Panc1 (cell line): ENCODE measurements at regions not wholly inside any gene's neighbourhood (a gene's known extent, or its start where the extent isn't known, plus 50 kb on each side); places are given as distances from the start of the nearest gene placed in this dataset.

Source experiments
- POLR2AphosphoS5 ChIP-seq: IDR thresholded peaks from 2 replicates; pipeline ENCODE4 v1.6.1; 2012; ENCODE audit warnings: mild to moderate bottlenecking, low read depth, low read length, moderate library complexity
- TF ChIP-seq, protein P1 (sequence below): fragments of 450-650 bp; IDR thresholded peaks from 2 replicates; pipeline ENCODE4 v1.5.1; 2017; ENCODE audit warnings: mild to moderate bottlenecking
- TF ChIP-seq, protein P2 (sequence below), 2 experiments: IDR thresholded peaks; 2 replicates each; pipeline ENCODE4 v1.6.1; 2011 to 2012; ENCODE audit warnings: low read depth in 2 of 2, control low read depth in 1 of 2, low read length in 1 of 2, mild to moderate bottlenecking in 1 of 2, moderate library complexity in 1 of 2; ENCODE audit not compliant: insufficient read depth in 1 of 2

DNA sequence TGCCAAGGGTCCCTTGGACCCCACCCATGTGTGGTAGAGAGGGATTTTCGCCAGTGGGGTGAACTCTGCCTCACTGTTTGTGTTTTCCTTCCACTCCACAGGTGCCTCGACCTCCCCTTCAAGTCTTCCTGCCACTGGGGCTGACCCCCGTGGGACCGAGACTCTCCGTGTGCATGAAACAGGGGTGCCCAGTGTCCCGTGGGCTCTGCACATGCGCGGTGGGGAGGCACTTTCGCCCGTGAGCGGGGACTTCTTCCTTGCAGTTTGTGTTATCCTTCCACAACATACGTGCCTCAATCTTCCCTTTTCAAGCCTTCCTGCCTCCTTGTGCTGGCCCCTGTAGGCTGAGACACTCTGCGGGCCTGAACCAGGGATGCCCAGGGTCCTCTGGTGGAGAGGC lies 362.4 kb downstream of the ALG10 start:
- TF ChIP-seq, protein P1, sequence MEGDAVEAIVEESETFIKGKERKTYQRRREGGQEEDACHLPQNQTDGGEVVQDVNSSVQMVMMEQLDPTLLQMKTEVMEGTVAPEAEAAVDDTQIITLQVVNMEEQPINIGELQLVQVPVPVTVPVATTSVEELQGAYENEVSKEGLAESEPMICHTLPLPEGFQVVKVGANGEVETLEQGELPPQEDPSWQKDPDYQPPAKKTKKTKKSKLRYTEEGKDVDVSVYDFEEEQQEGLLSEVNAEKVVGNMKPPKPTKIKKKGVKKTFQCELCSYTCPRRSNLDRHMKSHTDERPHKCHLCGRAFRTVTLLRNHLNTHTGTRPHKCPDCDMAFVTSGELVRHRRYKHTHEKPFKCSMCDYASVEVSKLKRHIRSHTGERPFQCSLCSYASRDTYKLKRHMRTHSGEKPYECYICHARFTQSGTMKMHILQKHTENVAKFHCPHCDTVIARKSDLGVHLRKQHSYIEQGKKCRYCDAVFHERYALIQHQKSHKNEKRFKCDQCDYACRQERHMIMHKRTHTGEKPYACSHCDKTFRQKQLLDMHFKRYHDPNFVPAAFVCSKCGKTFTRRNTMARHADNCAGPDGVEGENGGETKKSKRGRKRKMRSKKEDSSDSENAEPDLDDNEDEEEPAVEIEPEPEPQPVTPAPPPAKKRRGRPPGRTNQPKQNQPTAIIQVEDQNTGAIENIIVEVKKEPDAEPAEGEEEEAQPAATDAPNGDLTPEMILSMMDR = no peak
- TF ChIP-seq POLR2AphosphoS5 = no peak
- TF ChIP-seq, protein P2, sequence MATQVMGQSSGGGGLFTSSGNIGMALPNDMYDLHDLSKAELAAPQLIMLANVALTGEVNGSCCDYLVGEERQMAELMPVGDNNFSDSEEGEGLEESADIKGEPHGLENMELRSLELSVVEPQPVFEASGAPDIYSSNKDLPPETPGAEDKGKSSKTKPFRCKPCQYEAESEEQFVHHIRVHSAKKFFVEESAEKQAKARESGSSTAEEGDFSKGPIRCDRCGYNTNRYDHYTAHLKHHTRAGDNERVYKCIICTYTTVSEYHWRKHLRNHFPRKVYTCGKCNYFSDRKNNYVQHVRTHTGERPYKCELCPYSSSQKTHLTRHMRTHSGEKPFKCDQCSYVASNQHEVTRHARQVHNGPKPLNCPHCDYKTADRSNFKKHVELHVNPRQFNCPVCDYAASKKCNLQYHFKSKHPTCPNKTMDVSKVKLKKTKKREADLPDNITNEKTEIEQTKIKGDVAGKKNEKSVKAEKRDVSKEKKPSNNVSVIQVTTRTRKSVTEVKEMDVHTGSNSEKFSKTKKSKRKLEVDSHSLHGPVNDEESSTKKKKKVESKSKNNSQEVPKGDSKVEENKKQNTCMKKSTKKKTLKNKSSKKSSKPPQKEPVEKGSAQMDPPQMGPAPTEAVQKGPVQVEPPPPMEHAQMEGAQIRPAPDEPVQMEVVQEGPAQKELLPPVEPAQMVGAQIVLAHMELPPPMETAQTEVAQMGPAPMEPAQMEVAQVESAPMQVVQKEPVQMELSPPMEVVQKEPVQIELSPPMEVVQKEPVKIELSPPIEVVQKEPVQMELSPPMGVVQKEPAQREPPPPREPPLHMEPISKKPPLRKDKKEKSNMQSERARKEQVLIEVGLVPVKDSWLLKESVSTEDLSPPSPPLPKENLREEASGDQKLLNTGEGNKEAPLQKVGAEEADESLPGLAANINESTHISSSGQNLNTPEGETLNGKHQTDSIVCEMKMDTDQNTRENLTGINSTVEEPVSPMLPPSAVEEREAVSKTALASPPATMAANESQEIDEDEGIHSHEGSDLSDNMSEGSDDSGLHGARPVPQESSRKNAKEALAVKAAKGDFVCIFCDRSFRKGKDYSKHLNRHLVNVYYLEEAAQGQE (IDR thresholded peaks at IDR 0.05; ENCODE audit: insufficient read depth in 1 of 2, low read depth in 2 of 2, low read length in 1 of 2) = no peak
